Breast epithelium (tissue), 3 donors: ENCODE measurements at regions not wholly inside any gene's neighbourhood (a gene's known extent, or its start where the extent isn't known, plus 50 kb on each side); places are given as distances from the start of the nearest gene placed in this dataset.

Experiments used
- POLR2AphosphoS5 ChIP-seq, 3 donors: sonication (generic); formaldehyde crosslinking; IDR thresholded peaks; one replicate each; pipeline ENCODE4 v1.6.1; 2017; ENCODE audit warnings: antibody characterized with exemption in 3 of 3
- TF ChIP-seq, protein P1 (sequence below), 3 donors: fragments of 450-650 bp; IDR thresholded peaks; one replicate each; pipeline ENCODE4 v1.5.1; 2016 to 2017; ENCODE audit warnings: antibody characterized with exemption in 3 of 3, mild to moderate bottlenecking in 3 of 3, moderate library complexity in 3 of 3

DNA sequence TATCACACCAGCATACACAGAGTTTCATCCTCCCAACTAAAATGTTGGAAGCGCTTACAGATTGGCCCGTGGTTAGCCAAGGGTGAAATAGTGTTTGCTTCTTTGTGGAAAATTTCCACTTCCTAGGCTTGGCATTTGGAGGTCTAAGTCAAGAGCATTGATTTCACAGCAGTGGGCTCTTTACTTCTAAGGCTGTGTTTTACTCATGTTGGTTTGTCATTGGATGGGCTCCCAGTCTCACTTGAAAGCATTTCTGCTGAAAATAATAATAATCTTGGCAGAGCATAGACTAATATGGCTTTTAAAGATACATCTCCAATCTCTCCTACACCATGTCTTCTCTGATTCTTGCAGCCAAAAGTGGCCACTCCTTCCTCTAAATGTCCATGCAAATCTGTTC is 82.9 kb downstream of the DYNAP start:
- no peak for TF ChIP-seq POLR2AphosphoS5 (IDR thresholded peaks at IDR 0.05)
- TF ChIP-seq, protein P1, sequence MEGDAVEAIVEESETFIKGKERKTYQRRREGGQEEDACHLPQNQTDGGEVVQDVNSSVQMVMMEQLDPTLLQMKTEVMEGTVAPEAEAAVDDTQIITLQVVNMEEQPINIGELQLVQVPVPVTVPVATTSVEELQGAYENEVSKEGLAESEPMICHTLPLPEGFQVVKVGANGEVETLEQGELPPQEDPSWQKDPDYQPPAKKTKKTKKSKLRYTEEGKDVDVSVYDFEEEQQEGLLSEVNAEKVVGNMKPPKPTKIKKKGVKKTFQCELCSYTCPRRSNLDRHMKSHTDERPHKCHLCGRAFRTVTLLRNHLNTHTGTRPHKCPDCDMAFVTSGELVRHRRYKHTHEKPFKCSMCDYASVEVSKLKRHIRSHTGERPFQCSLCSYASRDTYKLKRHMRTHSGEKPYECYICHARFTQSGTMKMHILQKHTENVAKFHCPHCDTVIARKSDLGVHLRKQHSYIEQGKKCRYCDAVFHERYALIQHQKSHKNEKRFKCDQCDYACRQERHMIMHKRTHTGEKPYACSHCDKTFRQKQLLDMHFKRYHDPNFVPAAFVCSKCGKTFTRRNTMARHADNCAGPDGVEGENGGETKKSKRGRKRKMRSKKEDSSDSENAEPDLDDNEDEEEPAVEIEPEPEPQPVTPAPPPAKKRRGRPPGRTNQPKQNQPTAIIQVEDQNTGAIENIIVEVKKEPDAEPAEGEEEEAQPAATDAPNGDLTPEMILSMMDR (IDR thresholded peaks at IDR 0.05), result no peak
